HUDEP-2 (cell line): ENCODE measurements at regions not wholly inside any gene's neighbourhood (a gene's known extent, or its start where the extent isn't known, plus 50 kb on each side); places are given as distances from the start of the nearest gene placed in this dataset.

Experiments
- DNase-seq, 76 experiments: peaks; one replicate each; lab custom pipeline; 2025; ENCODE audit not compliant: unreplicated experiment in 76 of 76; lab: John Stamatoyannopoulos, UW

DNA sequence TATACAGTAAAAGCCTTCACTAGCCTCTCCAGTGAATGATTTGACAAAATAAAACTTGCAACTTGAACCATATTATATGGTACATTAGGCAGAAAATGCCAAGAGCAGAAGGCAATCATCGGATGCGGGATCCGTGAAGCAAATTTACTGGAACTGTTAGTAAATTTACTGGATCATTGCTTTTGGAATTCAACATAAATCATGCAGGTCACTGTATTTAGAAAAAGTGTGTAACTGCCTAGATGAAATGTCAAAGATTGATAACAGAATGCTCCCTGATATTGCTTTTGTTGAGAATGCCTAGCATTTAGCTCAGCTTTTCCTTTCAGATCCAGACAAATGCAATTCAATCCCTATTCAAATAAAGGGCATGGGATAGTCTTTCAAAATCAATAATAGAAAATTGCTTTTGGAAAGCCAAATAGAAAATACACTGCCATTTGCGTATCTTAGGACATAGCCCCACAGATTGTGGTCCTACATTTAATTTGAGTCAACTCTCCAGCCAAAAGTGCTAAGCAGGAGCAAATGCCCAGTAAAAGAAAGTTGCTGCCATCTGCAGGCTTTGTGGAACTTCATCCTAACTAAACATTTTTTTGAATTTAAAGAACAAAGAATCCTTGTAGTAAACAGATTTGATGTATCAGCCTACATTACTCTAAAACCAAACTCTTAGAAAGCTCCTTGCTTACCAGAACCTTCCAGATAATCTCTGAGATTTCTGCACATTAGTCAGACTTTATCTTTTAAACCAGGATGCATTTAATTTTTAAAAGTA is 109.5 kb upstream of the HSF2 start:
- no peak for DNase-seq

DNA sequence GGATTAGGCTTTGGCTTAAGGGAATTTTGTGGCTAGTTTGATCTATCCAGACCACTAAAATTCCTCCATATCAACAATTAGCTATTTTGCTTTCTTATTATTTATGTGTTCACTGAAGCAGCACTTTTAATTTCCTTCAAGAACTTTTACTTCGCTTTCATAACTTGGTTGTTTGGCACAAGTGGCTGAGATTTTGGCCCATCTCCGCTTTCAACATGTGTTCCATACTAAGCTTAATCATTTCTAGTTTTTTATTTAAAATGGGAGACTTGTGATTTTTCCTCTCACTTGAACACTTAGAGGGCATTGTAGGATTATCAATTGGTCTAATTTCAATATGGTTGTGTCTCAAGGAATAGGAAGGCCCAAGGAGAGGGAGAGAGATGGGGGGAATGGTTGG is 102.4 kb upstream of the HSF2 start:
- no peak for DNase-seq

DNA sequence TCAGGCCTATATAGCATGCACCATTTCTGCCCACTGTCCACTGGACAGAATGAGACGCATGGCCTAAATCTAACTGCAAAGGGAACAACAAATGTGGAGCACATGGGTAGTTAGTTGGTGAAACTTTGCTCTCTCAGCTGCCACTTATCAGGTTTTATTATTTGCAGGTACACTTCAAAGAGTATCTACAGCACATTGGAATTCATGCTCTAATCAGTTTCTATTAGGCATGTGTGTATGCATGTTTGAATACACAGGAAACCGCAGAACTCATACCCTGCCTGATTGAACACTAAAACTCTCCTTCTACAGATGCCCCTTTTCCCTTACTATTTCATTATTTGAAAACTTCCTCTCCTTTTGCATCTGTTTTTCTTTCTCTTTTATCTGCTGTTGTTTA is 97.4 kb upstream of the HSF2 start:
- no peak for DNase-seq

DNA sequence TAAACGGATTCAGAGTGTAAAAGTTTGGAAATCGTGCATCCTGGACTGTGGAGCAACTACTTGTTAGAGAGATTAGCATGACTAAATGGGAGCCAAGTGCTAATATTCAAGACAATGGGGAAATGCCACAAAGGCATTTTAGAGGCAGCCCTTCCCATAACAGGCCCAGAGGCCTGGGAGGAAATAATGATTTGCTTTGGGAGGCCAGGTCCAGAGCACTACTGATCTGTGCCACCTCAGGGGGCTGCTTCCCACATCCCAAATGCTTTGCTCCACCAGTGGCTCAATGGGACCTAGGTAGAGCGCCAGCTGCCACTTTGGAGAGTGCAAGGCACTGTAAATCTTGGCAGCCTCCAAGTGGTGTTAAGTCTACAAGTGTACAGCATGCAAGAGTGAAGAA is 91.9 kb upstream of the HSF2 start:
- DNase-seq: no peak

DNA sequence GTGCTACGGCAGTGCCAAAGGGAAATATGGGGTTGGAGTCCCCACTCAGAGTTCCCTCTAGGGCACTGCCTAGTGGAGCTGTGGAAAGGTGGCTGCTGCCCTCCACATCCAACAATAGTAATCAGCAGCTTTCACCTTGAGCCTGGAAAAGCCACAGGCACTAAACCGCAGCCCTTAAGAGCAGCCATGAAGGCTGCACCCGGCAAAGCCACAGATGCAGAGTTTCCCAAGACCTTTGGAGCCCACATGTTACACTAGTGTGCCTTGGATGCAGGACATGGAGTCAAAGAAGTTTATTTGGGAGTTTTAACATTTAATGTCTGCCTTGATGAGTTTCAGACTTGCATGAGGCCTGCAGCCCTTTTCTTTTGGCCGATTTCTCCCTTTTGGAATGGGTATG is 91.4 kb upstream of the HSF2 start:
- no peak for DNase-seq

DNA sequence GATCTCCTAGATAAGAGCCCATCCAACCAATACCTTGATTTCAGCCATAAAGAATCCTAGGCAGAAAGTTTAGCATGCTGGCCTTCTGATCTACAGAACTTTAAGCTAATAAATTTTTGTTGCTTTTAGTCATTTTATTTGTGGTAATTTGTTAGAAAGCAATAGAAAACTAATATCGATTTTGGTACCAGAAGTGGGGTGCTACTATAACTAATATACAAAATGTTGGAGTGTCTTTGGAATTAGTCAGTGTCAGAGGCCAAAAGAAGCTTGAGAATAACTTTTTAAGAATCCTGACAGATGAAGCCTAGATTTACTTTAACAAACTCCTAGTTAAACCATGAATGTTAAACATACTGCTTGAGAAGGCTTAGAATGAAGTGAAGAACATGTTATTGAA is 83.6 kb upstream of the HSF2 start:
- DNase-seq: no peak

DNA sequence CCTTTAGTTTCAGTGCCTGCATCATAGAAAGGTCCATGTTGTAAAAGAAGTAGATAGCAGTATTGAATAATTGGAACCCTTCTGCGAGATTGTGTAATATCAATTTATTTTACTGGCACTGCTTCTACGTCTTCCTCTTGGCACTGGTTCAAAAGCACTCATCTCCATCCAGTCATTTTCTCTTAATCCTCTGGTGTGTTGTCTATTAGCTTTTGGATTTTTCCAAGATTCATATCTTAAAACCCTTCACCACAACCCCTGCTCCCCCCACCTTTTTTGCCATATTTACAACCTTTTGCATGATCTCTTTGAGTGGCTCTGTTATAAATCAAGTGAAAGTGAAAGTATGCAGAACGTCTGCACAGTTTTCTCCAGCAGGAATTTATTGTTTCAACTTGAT is 76.6 kb upstream of the HSF2 start:
- DNase-seq: no peak

DNA sequence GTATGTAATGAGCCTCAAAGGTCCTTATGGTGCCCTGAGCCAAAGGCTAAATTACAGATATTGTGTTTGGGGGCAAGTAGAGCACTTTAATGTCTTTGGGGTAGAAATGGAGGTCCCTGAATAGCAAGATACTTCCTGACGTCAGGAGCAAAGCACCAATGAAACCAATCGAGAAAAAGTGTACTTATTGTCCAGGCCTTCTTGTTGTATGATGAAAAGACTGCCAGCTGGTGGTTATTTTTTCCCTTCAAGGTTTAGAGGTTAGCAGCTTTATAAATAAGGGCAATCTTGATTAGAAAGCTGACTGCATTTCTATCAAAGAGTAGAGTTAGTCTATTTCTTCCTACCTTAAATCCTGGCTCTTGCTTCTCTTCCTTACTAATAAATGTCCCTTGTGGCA is 76.1 kb upstream of the HSF2 start:
- DNase-seq: no peak

DNA sequence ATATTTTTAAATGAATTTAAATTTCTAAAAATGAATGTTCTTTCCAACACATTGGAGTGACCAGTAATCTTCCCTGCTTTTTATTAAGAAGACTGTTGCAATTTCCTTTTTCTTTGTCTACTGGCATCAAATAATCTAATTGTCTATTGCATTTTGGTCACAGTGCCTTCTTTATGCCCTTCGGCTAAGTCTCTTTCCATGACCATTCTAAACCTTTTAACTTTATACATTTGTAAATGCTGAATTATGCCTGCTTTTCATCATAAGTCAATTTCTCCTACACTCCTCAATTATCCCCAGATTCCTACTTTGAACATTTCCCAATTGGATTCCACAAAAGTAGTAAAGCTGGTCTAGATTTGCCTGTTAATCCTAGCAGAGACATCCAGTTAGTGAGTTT is 69.1 kb upstream of the HSF2 start:
- DNase-seq: no peak

DNA sequence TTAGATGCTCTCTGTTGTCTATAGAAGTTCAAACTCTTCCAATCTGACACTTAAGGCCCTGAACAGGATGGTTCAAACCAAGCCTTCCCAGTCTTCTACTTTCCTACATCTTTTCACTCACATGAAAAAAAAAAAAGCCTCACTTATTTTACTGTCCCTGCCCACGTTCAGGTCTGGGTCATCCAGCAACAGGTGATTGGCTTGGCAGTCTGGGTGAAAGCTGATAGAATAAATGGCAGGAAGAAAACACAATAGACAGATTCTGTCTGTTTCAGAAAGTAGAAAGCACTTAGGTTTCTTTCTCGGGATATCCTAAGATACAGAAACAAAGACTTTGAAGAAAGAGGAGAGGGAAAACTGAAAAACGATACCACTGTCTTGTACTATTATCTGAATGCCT is 61.8 kb upstream of the HSF2 start:
- no peak for DNase-seq

DNA sequence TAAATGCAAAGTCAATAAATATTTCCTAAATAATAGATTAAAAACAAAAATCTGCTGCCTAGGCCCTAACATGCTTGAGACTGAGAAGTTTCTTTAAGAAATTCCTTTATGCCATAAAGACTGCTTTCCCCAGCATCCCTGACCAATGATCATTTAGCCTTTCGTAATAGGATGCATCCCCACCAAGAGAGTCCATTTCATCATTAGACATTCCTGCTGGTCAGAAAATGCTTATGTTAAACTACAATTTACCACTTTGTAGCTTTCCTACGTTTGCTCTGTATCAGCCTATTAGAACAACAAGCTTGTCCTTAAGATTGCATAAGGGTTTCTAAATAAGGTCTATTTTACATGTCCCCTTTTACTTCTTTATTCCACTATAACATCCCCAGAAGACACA is 59.8 kb upstream of the HSF2 start:
- DNase-seq: no peak

DNA sequence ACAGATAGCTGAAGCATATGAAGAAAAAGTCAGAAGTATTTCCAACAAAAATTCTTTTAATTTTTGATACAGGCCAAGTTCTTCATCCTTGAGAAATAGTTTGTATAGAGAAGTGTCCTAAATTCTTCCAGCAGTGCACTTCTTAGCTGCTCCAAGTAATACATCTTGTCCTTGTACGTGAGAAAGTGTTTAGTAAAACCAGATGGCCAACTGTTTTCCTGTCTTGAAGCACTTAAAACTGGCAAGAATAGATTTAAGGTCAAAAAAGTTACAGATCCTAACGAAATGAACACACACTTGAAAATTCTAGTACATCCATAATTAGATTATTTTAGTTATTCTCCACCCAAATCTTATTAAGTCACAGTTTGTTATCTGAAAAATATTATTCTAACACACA is 52.2 kb upstream of the HSF2 start:
- DNase-seq: no peak

DNA sequence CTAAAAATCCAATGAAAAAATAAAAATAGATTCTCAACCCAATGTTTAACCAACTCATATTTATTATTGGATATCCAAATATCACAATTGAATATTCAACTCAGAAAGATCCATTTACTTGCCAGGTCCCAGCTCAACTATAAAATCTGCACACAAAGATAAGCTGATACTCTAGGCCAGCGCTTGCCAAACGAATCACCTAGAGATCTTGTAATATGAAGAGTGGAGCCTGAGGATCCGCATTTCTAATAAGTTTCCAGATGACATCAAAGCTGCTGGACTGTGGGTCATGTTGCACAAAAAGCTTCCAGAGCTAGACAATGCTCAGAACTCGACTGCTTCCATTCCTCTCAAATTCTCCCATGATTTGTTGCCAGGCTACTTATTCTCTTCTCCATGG is 51.7 kb upstream of the HSF2 start:
- DNase-seq: no peak
